ENCODE measurements at regions not wholly inside any gene's neighbourhood (a gene's known extent, or its start where the extent isn't known, plus 50 kb on each side); places are given as distances from the start of the nearest gene placed in this dataset.

GRCh38 chr1:30319765-30320580 lies 403.4 kb downstream of the MATN1 start:
- DNase-seq (ENCODE audit: low read depth in 2 of 2): no peak

DNA sequence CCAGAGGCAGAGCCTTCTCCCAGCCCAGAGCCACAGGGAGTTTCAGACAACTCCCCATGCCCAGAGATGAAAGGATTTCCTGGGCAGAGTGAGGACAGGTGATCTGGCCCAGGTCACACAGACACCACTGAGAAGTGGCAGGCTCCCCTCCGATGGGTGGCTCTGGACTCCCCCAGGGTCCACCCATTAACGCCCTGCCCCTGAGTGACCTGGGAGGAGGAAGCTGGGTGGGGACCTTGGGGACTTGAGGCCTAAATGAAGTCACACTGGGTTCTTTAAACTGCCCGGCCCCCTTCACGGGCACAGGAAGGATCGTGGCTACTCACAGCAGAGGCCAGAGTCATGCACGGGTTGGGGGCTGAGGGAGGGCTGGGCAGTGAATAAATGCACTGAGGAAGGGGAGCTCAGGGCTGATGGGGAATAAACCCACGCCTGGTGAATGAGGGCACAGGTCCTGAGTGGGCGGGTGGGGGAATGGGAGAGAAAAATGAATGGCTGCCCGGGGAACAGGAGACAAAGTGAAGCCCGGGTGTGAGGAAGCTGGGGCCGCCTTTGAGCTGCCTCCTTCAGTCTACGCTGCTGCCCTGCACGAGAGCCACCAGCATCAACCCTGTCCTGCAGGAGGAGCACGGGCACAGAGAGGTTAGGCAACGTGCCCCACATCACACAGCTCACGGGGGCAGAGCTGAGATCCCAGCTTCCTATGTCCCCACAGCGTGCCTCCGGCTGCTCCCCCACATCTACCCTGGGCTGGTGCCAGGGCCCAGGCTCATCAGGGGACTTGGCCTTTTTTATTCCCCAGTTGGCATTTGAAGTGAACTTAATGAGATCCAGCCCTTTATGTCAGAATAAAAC lies 404.3 kb downstream of the MATN1 start:
- DNase-seq (ENCODE audit: low read depth in 2 of 2): no peak

DNA sequence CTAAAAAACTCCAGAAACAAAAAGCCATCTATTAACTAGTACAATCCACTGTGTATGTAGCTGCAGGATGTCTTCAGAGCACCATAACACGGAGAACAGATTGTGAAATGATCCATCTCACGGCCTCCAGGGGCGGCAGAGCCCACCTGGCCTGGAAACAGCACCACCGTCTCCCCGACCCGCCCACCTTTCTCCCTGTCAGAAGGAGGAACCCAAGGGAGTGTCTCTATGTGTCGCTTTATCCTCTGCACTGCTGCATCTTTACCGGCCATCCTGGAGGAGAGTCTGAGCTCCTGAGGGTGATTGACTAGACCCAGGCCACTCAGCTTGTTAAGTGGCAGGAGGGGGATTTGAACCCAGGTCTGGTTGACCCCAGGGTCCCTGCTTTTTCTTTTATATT lies 405.0 kb downstream of the MATN1 start:
- DNase-seq (ENCODE audit: low read depth in 2 of 2): no peak

GRCh38 chr1:30317921-30318320 lies 405.5 kb downstream of the MATN1 start:
- DNase-seq (ENCODE audit: low read depth in 2 of 2): no peak

DNA sequence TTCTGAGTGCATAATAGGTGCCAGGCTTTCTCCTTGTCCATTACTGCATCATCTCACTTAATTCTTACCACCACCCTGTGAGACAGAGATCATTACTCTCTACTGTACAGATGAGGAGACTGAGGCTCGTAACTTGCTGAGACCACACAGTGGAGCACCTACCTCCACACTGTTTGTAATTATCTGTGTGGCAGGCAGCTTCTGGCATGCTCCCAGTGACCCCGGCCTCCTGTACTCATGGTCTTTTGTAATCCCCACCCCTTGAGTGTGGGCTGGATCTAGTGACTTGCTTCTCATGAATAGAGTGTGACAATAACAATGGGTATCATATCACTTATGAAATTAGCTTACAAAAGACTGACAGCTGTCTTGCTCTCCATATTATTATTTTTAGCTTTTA lies 407.3 kb downstream of the MATN1 start:
- DNase-seq (ENCODE audit: low read depth in 2 of 2): no peak

GRCh38 chr1:30315185-30315960 lies 408.0 kb downstream of the MATN1 start:
- DNase-seq (ENCODE audit: low read depth in 2 of 2): no peak

GRCh38 chr1:30314591-30314990 lies 408.8 kb downstream of the MATN1 start:
- DNase-seq (ENCODE audit: low read depth in 2 of 2): no peak

DNA sequence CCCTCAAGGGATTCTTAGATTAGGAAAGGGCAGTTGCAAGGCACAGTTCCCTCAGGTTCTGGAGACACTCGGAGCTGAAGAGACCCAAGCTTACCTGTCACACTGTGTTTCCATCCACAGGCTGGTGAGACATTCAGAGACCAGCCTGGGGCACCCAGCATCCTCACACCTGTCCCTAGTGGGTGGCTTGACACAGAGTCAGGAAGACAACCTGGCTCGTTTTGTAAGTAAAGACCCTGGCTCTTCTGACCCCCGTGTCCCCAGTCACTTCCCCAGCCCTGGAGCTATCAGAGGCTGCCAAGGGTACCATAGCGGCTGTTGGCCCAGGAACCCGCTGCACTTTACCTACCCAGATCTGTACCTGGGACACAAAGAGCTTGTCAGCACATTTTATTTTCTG lies 409.8 kb downstream of the MATN1 start:
- DNase-seq (ENCODE audit: low read depth in 2 of 2): no peak

GRCh38 chr1:30313176-30313575 lies 410.2 kb downstream of the MATN1 start:
- DNase-seq (ENCODE audit: low read depth in 2 of 2): no peak

- DNase-seq (ENCODE audit: low read depth in 2 of 2): no peak
These were observed 411.2 kb downstream of the MATN1 start for GRCh38 chr1:30312226-30312625.

DNA sequence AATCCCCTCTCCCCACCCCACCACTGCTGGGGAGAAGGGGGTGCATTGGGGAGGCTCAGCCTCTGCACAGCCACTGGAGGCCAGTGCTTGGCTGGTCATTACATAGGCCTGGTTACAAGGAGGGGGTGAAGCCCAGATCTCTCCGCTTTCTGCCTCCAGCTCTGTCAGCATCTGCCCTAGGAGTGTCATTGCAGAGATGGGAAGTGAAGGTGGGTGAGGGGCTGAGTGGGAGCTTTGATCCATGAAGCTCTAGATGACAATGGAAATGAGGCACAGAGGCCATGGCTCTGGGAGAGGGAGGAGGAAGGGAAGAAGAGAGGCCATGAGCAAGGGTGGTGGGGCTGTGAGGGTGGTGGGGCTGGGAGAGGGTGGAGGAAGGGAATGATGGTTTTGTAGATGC lies 411.6 kb downstream of the MATN1 start:
- DNase-seq (ENCODE audit: low read depth in 2 of 2): no peak

GRCh38 chr1:30310966-30311742 lies 412.2 kb downstream of the MATN1 start:
- no peak for DNase-seq (ENCODE audit: low read depth in 2 of 2)

DNA sequence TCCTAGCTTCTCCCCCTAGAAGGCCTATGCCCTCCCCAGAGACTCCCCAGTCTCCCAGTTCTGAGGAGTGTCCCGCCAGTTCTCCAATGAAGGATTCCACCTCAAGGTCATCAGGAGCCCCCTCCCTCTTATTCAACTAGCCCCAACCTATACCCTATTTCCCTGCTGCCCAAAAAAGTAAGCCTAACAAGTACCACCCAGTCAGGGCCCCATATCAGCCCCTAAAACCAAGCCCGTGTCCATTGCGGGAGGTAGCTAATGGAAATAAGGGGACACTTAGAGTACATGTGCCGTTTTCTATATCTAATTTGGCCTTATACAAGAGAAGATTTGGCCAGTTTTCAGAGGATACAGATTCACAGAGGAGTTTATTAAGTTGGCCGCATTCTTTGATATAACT lies 416.2 kb downstream of the MATN1 start:
- DNase-seq (ENCODE audit: low read depth in 2 of 2): no peak

GRCh38 chr1:30305519-30305918 lies 417.9 kb downstream of the MATN1 start:
- no peak for DNase-seq (ENCODE audit: low read depth in 2 of 2)

DNA sequence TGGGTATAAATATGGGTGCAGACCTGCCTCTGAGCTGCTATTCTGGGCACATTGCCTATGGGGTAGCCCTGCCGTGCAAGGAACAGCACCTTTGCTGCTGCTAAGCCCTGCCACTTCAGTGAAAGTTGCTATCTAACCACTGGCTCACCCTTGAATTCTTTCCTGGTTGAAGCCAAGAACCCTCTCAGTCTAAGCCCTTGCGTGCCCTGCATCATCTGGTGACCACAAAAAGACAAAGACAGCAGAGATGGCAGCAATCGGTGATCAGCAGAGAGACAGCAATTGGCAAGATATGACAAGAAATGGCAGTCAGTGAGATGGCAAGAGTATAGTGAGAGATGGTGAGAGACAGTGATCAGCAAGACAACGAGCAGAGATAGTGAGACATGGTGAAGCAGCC lies 418.3 kb downstream of the MATN1 start:
- no peak for DNase-seq (ENCODE audit: low read depth in 2 of 2)

DNA sequence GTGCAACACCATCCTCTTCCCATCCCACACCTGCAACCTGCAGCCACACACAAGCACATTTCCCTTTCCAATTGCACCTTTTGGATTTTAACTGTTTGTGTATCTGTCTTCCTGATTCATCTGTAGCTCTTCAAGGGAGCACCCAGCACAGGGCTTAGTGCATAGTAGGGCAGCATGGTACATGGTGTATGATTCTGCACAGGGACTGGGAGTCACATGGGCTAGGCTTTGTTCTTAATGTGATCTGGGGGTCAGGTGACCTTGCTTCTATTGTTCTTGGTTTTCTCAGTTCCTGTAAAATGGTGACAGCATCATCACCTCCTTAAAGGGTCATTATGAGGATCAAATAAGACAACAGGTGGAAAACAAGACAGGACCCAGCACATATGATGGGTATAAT lies 419.3 kb downstream of the MATN1 start:
- no peak for DNase-seq (ENCODE audit: low read depth in 2 of 2)

DNA sequence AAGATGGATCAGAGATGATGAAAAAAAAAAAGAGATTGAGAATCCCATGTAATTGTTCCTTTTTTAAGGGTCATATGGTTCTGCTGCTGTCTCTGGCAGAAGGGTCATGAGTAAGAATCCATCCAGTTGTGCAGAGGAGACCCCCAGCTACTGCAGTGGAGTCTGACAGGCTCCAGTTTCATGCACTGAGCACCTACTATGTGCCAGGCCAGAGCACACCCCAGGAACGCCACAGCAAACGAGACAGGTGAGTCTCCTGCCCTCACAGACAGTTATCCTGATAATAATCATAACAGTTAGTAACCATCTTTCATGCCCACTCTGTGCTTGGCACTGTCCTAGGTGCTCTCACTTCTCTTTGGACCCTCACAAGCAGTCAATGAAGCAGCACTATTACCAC lies 420.0 kb downstream of the MATN1 start:
- DNase-seq (ENCODE audit: low read depth in 2 of 2): no peak

DNA sequence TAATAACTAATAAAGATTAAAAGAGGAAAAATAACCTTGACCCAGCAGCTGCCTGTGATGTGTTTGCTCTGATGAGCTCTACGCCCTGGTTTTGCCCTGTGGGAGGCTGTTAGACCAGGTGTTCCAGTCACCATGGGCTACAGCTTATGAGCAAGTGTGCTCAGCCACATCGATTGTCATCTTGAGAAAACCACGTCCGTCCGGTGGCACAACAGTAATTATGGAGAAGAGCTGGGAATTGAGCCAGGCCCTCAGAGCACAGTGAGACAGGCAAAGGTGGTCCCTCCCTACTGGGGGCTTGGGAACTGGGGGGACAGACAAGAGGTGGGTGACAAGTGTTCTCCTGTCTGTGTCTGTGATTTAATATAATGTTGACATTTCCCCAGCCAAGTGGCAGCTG lies 420.5 kb downstream of the MATN1 start:
- no peak for DNase-seq (ENCODE audit: low read depth in 2 of 2)

DNA sequence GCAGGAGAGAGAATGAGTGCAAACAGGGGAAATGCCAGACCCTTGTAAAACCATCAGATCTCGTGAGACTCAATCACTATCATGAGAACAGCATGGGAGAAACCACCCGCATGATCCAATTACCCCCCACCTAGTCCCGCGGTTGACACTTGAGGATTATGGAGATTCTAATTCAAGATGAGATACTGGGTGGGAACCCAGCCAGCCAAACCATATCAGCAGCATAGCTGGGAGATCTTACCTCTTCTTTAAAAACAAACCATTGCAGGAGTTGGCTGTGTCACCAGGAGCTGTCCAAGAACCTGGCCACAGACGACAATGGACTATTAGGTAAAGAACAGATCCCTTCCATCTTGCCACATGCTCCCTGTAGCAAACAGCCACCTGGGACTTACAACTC lies 422.7 kb downstream of the MATN1 start:
- DNase-seq (ENCODE audit: low read depth in 2 of 2): no peak

DNA sequence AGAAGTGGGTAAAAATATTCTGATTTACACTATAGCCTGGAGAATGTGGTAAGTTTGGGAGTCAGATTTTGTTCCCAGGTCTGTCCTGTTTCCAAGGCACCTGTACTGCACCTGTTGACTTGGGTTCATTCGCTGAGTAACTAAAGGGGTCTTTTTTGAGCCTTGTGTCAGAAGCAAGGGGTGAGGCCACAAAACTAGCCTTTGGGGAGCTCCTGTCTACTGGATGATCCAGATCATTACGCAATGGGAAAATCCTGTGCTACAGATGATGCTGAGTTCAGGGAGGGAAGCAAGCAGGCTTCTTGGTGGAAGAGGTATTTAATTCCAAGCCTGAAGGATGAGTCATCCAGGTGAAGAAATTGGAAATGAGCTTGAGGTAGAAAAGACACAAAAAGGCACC lies 424.0 kb downstream of the MATN1 start:
- DNase-seq (ENCODE audit: low read depth in 2 of 2): no peak

GRCh38 chr1:30295674-30296073 lies 427.7 kb downstream of the MATN1 start:
- no peak for DNase-seq (ENCODE audit: low read depth in 2 of 2)

DNA sequence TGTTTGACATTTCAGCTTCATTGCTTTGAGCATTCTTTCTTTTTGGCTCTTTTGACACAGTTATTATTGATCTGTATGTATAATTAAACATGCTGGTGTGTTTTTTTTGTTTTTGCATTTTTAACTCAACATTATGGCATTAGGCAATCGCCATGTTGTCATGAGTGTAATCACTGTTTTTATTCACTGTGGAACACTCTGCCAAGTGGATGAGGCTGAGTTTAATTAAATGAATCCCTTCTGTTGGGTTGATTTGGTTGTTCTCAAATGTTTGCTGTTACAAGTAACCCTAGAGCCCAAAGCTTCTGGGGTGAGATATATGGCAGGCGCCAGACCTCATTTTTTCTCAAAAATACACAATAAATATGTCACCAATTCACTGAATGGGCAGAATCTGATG lies 428.1 kb downstream of the MATN1 start:
- DNase-seq (ENCODE audit: low read depth in 2 of 2): no peak
